GM12891 (cell line): ENCODE measurements at regions not wholly inside any gene's neighbourhood (a gene's known extent, or its start where the extent isn't known, plus 50 kb on each side); places are given as distances from the start of the nearest gene placed in this dataset.

Experiments used
- POLR2A ChIP-seq: IDR thresholded peaks from 2 replicates; pipeline ENCODE4 v1.6.1; 2011; ENCODE audit warnings: low read depth, low read length, control low read depth
- POLR2AphosphoS5 ChIP-seq: IDR thresholded peaks from 2 replicates; pipeline ENCODE4 v1.6.1; 2011; ENCODE audit warnings: low read depth, low read length, control low read depth
- TAF1 ChIP-seq: IDR thresholded peaks from 2 replicates; pipeline ENCODE4 v1.6.1; 2011; ENCODE audit warnings: low read depth, low read length, control low read depth

DNA sequence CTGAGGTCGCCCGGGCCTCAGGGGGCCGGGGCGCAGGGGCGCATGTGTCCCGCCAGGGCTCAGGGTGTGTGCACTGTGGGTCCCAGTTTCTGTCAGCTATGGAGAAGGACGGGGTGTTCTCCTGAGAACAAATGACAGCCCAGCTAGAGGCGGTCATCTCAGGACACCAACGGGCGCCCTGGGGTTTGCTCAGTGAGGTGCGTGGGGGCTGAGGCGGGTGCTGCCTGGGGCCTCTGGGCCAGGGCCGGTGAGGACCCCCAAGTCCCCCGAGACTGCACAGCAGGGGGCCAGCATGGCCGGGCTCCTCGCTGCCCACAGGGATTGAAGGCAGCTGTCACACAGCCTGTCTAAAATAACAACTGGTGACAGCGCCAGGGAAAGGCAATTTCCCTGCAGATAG, 808.8 kb upstream of the SOX11 start:
- no peak for TF ChIP-seq POLR2AphosphoS5
- no peak for TF ChIP-seq POLR2A
- TF ChIP-seq TAF1, result no peak
